ENCODE measurements at regions not wholly inside any gene's neighbourhood (a gene's known extent, or its start where the extent isn't known, plus 50 kb on each side); places are given as distances from the start of the nearest gene placed in this dataset.

- TF ChIP-seq CTCF (conservative IDR thresholded peaks at IDR 0.05; ENCODE audit: low read depth, low read length) = no peak
- TF ChIP-seq EZH2 (IDR thresholded peaks at IDR 0.05; ENCODE audit: low read length, unreplicated experiment) = no peak
Observed at GRCh38 chr10:3835770-3836169, 50.8 kb upstream of the KLF6 start.

All from PC-3 (cell line).